Spleen (tissue), 11 donors: ENCODE measurements at regions not wholly inside any gene's neighbourhood (a gene's known extent, or its start where the extent isn't known, plus 50 kb on each side); places are given as distances from the start of the nearest gene placed in this dataset.
"Not testable (repeated sequence)": the region's sequence is repeated elsewhere in the genome, so short reads cannot be mapped to it uniquely, and the experiment has no call there.

Experiments
- DNase-seq: peaks from one replicate; pipeline ENCODE4 v3.0.0-alpha.2; 2020
- H3K27ac ChIP-seq, 8 donors: fragments of 200-600 bp; sonication (generic) in 7 of 8; 1 replicate in 4 of 8; 2 replicates in 4 of 8; pipeline versions ENCODE4 v1.5.0 to v1.8.0; 2016 to 2021; ENCODE audit warnings: inconsistent platforms in 4 of 8, mild to moderate bottlenecking in 4 of 8, moderate library complexity in 1 of 8
- H3K27me3 ChIP-seq, 7 donors: fragments of 200-600 bp; sonication (generic) in 6 of 7; replicated peaks in 1 of 7; 1 replicate in 4 of 7; 2 replicates in 3 of 7; pipeline versions ENCODE4 v1.5.0 to v1.8.0; 2016 to 2021; ENCODE audit warnings: inconsistent platforms in 3 of 7, mild to moderate bottlenecking in 1 of 7
- H3K36me3 ChIP-seq, 6 donors: fragments of 200-600 bp; sonication (generic) in 5 of 6; 1 replicate in 4 of 6; 2 replicates in 2 of 6; pipeline versions ENCODE4 v1.5.0 to v1.8.0; 2016 to 2021; ENCODE audit warnings: inconsistent platforms in 2 of 6
- H3K4me1 ChIP-seq, 6 donors: fragments of 200-600 bp; sonication (generic) in 5 of 6; 1 replicate in 3 of 6; 2 replicates in 3 of 6; pipeline versions ENCODE4 v1.5.0 to v1.8.0; 2016 to 2021; ENCODE audit warnings: inconsistent platforms in 3 of 6
- H3K4me3 ChIP-seq, 8 donors: fragments of 200-600 bp; sonication (generic) in 7 of 8; 1 replicate in 4 of 8; 2 replicates in 4 of 8; pipeline versions ENCODE4 v1.5.0 to v1.8.0; 2016 to 2021; ENCODE audit warnings: inconsistent platforms in 4 of 8, mild to moderate bottlenecking in 4 of 8, moderate library complexity in 2 of 8
- H3K9me3 ChIP-seq, 8 donors: fragments of 200-600 bp; sonication (generic) in 7 of 8; 1 replicate in 4 of 8; 2 replicates in 4 of 8; pipeline versions ENCODE4 v1.5.0 to v1.8.0; 2016 to 2021; ENCODE audit warnings: inconsistent platforms in 4 of 8
- POLR2A ChIP-seq, 3 donors: fragments of 450-650 bp; IDR thresholded peaks; one replicate each; pipeline ENCODE4 v1.5.1; 2017; ENCODE audit warnings: antibody characterized with exemption in 3 of 3, mild to moderate bottlenecking in 1 of 3
- POLR2AphosphoS5 ChIP-seq, 3 donors: sonication (generic); formaldehyde crosslinking; IDR thresholded peaks; one replicate each; pipeline ENCODE4 v1.5.1; 2017; ENCODE audit warnings: antibody characterized with exemption in 3 of 3
- WGBS, 5 donors: extraction: QIAGEN DNeasy Blood & Tissue Kit in 3 of 5; methylation state at CpG; one replicate each; pipeline versions ENCODE4 v1.1.5 to v1.1.7; 2013 to 2018; 5-methylcytosine and 5-hydroxymethylcytosine counted together
- intact Hi-C: fragments of 100-400 bp; cut with DNase I; formaldehyde crosslinking; loops from one replicate; pipeline ENCODE4 v1.15.0; 2023; ENCODE audit warnings: low total_unique reads
- TF ChIP-seq, protein P1 (sequence below), 11 experiments: fragments of 200-600 bp in 7 of 11; fragments of 450-650 bp in 4 of 11; sonication (generic) in 4 of 11; IDR thresholded peaks in 8 of 11; conservative IDR thresholded peaks in 3 of 11; 1 replicate in 7 of 11; 2 replicates in 4 of 11; pipeline versions ENCODE4 v1.4.0 to v1.8.0; 2016 to 2021; ENCODE audit warnings: antibody characterized with exemption in 11 of 11, inconsistent platforms in 4 of 11, mild to moderate bottlenecking in 1 of 11
- donor health status: healthy with polysubstance abuse.
- donor health status: DM: no; HTN: no; CAD: no; lungs with moderate emphysema.
- donor health status: DM: no; HTN: no; CAD: no.
- donor health status: Bipolar disorder and iron deficiency.
- donor health status: healthy.
- donor health status: DM: no; HTN: no; CAD: no.
- donor health status: DM: yes; HTN: yes; CAD: no.

- Histone ChIP-seq H3K27me3 (no peaks in the 10 kb centered on the region), H3K4me3 (no peak overlapping the region), H3K36me3 (no peaks in the 10 kb centered on the region), H3K27ac (no peak overlapping the region), H3K9me3 (no peaks in the 10 kb centered on the region), H3K4me1 (no peaks in the 10 kb centered on the region)
- DNase-seq: no peak
- TF ChIP-seq POLR2A (IDR thresholded peaks at IDR 0.05) (no peak), POLR2AphosphoS5 (IDR thresholded peaks at IDR 0.05) (no peak)
- TF ChIP-seq, protein P1, sequence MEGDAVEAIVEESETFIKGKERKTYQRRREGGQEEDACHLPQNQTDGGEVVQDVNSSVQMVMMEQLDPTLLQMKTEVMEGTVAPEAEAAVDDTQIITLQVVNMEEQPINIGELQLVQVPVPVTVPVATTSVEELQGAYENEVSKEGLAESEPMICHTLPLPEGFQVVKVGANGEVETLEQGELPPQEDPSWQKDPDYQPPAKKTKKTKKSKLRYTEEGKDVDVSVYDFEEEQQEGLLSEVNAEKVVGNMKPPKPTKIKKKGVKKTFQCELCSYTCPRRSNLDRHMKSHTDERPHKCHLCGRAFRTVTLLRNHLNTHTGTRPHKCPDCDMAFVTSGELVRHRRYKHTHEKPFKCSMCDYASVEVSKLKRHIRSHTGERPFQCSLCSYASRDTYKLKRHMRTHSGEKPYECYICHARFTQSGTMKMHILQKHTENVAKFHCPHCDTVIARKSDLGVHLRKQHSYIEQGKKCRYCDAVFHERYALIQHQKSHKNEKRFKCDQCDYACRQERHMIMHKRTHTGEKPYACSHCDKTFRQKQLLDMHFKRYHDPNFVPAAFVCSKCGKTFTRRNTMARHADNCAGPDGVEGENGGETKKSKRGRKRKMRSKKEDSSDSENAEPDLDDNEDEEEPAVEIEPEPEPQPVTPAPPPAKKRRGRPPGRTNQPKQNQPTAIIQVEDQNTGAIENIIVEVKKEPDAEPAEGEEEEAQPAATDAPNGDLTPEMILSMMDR (IDR thresholded peaks at IDR 0.05 in 8 of 11, conservative IDR thresholded peaks at IDR 0.05 in 3 of 11): no peak
- WGBS, 5 donors: 64 to 83% (median 76%) methylated on average over 1 of the region's 1 CpG
- intact Hi-C loops: loop anchor here (10.0 kb wide), 3 partner anchors 246 to 346 kb away; no protein-coding TSS in a partner anchor
These were observed 88.7 kb upstream of the MS4A8 start for GRCh38 chr11:60610702-60611101.

GRCh38 chr11:60615497-60615896 lies 83.9 kb upstream of the MS4A8 start:
- intact Hi-C loops: loop anchor here (10.0 kb wide), 3 partner anchors 251 to 351 kb away; no protein-coding TSS in a partner anchor
- H3K4me3 ChIP-seq: no peak overlapping the region
- H3K36me3 ChIP-seq: no peaks in the 10 kb centered on the region
- no peak overlapping the region for H3K27ac ChIP-seq
- DNase-seq: no peak
- H3K27me3 ChIP-seq: no peaks in the 10 kb centered on the region
- no peaks in the 10 kb centered on the region for H3K9me3 ChIP-seq
- TF ChIP-seq POLR2A (IDR thresholded peaks at IDR 0.05): no peak
- TF ChIP-seq POLR2AphosphoS5 (IDR thresholded peaks at IDR 0.05): no peak
- TF ChIP-seq, protein P1 (IDR thresholded peaks at IDR 0.05 in 8 of 11, conservative IDR thresholded peaks at IDR 0.05 in 3 of 11): no peak
- H3K4me1 ChIP-seq: peaks cover 0 to 8% (median 0%) of the 10 kb centered on the region in 6 donors
- 81 to 95% (median 84%) methylated on average over 8 to 25 of the region's 25 CpGs for WGBS, 5 donors

DNA sequence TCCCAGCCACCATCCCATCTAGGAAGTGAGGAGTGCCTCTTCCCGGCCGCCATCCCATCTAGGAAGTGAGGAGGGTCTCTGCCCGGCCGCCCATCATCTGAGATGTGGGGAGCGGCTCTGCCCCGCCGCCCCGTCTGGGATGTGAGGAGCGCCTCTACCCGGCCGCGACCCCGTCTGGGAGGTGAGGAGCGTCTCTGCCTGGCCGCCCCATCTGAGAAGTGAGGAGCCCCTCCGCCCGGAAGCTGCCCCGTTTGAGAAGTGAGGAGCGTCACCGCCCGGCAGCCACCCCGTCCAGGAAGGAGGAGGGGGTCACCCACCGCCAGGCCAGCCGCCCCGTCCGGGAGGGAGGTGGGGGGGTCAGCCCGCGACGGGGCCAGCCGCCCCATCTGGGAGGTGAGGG lies 77.5 kb upstream of the MS4A8 start:
- intact Hi-C loops, H3K36me3 ChIP-seq, H3K4me3 ChIP-seq, H3K9me3 ChIP-seq, DNase-seq, H3K4me1 ChIP-seq, H3K27ac ChIP-seq, H3K27me3 ChIP-seq: not testable (repeated sequence)
- WGBS, 5 donors: 85 to 98% (median 92%) methylated on average over 10 to 30 of the region's 30 CpGs

DNA sequence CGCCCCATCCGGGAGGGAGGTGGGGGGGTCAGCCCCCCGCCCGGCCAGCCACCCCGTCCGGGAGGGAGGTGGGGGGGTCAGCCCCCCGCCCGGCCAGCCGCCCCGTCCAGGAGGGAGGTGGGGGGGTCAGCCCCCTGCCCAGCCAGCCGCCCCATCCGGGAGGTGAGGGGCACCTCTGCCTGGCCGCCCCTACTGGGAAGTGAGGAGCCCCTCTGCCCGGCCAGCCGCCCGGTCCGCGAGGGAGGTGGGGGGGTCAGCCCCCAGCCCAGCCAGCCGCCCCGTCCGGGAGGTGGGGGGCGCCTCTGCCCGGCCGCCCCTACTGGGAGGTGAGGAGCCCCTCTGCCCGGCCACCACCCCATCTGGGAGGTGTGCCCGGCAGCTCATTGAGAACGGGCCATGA lies 76.6 kb upstream of the MS4A8 start:
- H3K4me3 ChIP-seq, H3K27ac ChIP-seq, H3K9me3 ChIP-seq, H3K4me1 ChIP-seq, intact Hi-C loops, H3K27me3 ChIP-seq, H3K36me3 ChIP-seq, DNase-seq: not testable (repeated sequence)
- WGBS, 5 donors: 90 to 98% (median 95%) methylated on average over 4 to 22 of the region's 27 CpGs

GRCh38 chr11:60625262-60625661 lies 74.2 kb upstream of the MS4A8 start:
- no peak for DNase-seq
- Histone ChIP-seq H3K36me3 (no peaks in the 10 kb centered on the region), H3K4me3 (no peak overlapping the region), H3K27me3 (no peaks in the 10 kb centered on the region), H3K4me1 (no peaks in the 10 kb centered on the region), H3K9me3 (peaks cover 0 to 8% (median 0%) of the 10 kb centered on the region in 8 donors), H3K27ac (no peak overlapping the region)
- 64 to 83% (median 71%) methylated on average over 2 of the region's 2 CpGs for WGBS, 5 donors
- TF ChIP-seq POLR2A (IDR thresholded peaks at IDR 0.05) (no peak), POLR2AphosphoS5 (IDR thresholded peaks at IDR 0.05) (no peak)
- TF ChIP-seq, protein P1 (IDR thresholded peaks at IDR 0.05 in 8 of 11, conservative IDR thresholded peaks at IDR 0.05 in 3 of 11): no peak
- intact Hi-C loops: no loop called here
